Right cardiac atrium (tissue), 5 donors: ENCODE measurements at regions not wholly inside any gene's neighbourhood (a gene's known extent, or its start where the extent isn't known, plus 50 kb on each side); places are given as distances from the start of the nearest gene placed in this dataset.

Experiments
- ATAC-seq, 2 donors: fragments of 200-7000 bp; cut with Tn5 transposase; one replicate each; pipeline versions ENCODE4 v1.8.0 to v1.9.1; 2020; ENCODE audit warnings: moderate library complexity in 2 of 2, mild to moderate bottlenecking in 1 of 2
- DNase-seq, 3 donors: peaks; one replicate each; pipeline ENCODE4 v3.0.0-alpha.2; 2020
- H3K27ac ChIP-seq: one replicate; pipeline ENCODE4 v1.5.1; 2013; ENCODE audit warnings: mild to moderate bottlenecking, low read length, control low read depth, moderate library complexity
- H3K27me3 ChIP-seq: one replicate; pipeline ENCODE4 v1.6.1; 2013; ENCODE audit not compliant: control insufficient read depth, insufficient read depth
- H3K4me1 ChIP-seq: one replicate; pipeline ENCODE4 v1.6.1; 2013; ENCODE audit warnings: low read length; ENCODE audit not compliant: control insufficient read depth, insufficient read depth
- H3K4me3 ChIP-seq: one replicate; pipeline ENCODE4 v1.5.1; 2013; ENCODE audit warnings: low read length, control low read depth
- H3K9me3 ChIP-seq: one replicate; pipeline ENCODE4 v1.6.1; 2013; ENCODE audit warnings: low read length; ENCODE audit not compliant: control insufficient read depth
- WGBS: extraction: QIAGEN DNeasy Blood & Tissue Kit; methylation state at CpG from one replicate; pipeline ENCODE4 v1.1.7; 2013; 5-methylcytosine and 5-hydroxymethylcytosine counted together
- intact Hi-C, 4 donors: fragments of 100-400 bp; cut with DNase I; formaldehyde crosslinking; loops; one replicate each; pipeline versions ENCODE4 v1.11.0 to v1.14.0; 2022 to 2023
- donor health status: healthy with polysubstance abuse.
- donor health status: DM: no; HTN: yes; CAD: no.
- donor health status: DM: no; HTN: no; CAD: no.
- donor health status: DM: no; HTN: yes; CAD: no; lungs with severe emphysema.
- donor health status: DM: yes; HTN: yes; CAD: no.

DNA sequence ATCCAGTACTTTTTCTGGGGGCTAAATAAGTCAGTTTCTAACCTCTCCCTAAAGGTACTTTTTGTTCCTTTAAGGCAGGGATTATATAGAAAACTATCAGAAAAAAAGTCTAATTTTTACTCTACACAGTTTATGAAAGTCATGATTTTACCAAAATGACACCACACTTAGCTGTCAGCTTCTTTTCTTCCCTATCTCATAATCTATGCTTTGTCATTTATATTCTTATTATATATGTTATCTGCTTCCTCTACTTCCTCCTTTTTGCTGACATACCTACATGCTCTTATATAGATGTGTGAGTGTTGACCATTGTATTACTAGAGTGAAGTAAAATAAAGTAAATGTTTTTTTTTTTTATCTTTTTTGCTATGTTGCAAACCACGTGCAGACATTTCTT lies 203.9 kb upstream of the CHRM2 start:
- Histone ChIP-seq H3K4me1 (no peaks in the 10 kb centered on the region), H3K4me3 (no peak overlapping the region), H3K27ac (no peak overlapping the region), H3K27me3 (no peaks in the 10 kb centered on the region), H3K9me3 (no peaks in the 10 kb centered on the region)
- intact Hi-C loops = no loop called here
- ATAC-seq (no peak), DNase-seq (no peak)
- 38% methylated on average over 1 of the region's 1 CpG for WGBS

DNA sequence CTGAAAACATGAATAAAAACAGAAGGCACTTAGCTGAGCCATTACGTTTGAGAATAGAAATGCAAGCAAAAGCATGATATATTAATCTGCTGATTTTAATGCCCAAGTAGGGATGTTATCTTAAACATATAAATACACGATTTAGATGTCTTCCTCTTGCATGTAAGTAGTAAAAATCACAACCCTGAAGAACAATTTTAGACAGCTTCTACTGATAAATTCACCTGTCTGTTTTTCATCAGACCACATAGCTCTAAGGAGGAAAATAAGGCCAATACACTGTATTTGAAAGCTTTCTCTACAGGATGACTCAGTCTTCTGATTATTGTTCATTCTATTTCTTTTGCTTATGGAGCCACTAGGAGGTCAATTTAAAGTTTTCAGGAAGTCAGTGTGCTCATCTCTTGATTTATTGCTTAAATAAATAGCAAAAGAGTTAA lies 210.9 kb upstream of the CHRM2 start:
- Histone ChIP-seq H3K4me3 (no peak overlapping the region), H3K4me1 (no peaks in the 10 kb centered on the region), H3K27ac (no peak overlapping the region), H3K9me3 (no peaks in the 10 kb centered on the region), H3K27me3 (no peaks in the 10 kb centered on the region)
- DNase-seq (no peak), ATAC-seq (no peak)
- intact Hi-C loops = no loop called here
- WGBS = 49% methylated on average over 2 of the region's 2 CpGs

DNA sequence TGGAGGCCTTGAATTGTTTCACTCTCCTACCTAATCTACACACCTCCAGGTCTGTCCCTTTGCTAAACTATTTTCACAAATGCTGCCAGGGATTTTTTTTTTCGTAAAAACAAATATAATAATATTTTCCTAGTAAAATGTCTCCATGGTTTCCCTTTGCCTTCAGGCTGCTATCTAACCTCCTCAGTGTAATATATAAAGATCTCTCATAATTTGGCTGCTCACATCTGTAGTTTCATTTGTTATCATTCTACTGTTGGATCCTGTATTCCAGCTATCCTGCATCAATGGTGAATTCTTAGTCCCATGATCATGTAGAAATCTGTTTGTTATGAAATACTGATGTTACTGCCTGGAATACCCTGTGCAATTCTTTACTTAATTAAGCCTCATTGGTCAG lies 211.9 kb upstream of the CHRM2 start:
- Histone ChIP-seq H3K4me1 (no peaks in the 10 kb centered on the region), H3K27me3 (no peaks in the 10 kb centered on the region), H3K4me3 (no peak overlapping the region), H3K9me3 (no peaks in the 10 kb centered on the region), H3K27ac (no peak overlapping the region)
- DNase-seq (no peak), ATAC-seq (no peak)
- intact Hi-C loops = no loop called here
- 93% methylated on average over 1 of the region's 1 CpG for WGBS

- intact Hi-C loops = no loop called here
- Histone ChIP-seq H3K9me3 (no peaks in the 10 kb centered on the region), H3K27ac (no peak overlapping the region), H3K4me3 (no peak overlapping the region), H3K4me1 (no peaks in the 10 kb centered on the region), H3K27me3 (no peaks in the 10 kb centered on the region)
- DNase-seq (no peak), ATAC-seq (no peak)
Measured at GRCh38 chr7:136655414-136655813, 213.0 kb upstream of the CHRM2 start.

DNA sequence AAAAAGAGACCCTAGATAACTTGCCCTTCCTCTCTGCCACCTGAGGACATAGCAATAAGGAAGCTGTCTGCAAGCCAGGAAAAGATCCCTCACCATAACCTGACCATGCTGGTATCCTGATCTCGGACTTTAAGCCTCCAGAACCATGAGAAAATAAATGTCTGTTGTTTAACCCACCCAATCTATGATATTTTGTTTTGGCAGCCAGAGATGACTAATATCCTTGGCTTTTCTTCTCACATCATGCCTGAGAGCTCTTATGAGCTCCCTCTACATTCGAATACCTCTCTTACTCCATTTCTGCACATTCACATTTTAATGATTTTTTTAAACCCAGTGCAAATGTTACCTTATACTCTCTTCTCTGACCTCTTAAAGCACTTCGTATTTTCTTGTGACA lies 214.0 kb upstream of the CHRM2 start:
- Histone ChIP-seq H3K27ac (no peak overlapping the region), H3K27me3 (no peaks in the 10 kb centered on the region), H3K9me3 (no peaks in the 10 kb centered on the region), H3K4me3 (no peak overlapping the region), H3K4me1 (no peaks in the 10 kb centered on the region)
- ATAC-seq (no peak), DNase-seq (no peak)
- intact Hi-C loops = no loop called here
- WGBS = 81% methylated on average over 3 of the region's 3 CpGs

DNA sequence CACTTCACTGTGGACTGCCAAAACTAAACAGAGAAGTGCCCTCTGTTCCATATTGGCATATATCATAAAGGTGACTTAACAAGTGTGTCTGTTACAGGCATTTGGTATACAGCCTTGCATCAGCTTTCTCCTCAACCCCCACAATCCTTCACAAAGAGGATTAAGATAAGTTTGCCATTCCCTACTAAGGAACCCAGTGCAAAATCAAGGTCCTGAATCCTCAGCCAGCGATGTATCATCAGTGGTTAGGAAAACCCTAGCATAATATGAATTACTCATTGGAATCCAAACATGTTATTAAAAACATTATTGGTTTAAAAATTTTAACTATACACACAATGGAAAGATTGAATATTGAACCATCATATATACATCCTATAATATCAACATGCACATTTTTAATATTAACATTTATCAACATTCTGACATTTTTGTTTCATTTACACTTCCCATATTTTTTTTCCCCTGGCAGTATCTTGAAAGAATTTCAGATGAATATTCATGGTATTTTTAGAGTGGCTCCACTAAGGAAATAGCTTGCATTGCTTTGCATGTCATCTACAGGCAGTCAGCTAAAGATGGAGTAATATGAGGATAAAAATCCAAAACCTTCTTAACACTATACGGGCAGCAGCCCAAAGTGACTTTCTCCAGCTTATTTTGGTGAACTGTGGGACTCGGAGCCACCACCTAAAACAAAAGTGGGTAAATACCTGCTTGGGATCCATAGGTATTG lies 215.6 kb upstream of the CHRM2 start:
- H3K27me3 ChIP-seq = no peaks in the 10 kb centered on the region
- H3K9me3 ChIP-seq = no peaks in the 10 kb centered on the region
- no peak overlapping the region for H3K4me3 ChIP-seq
- no peak overlapping the region for H3K27ac ChIP-seq
- intact Hi-C loops = no loop called here
- WGBS = 85% methylated on average over 3 of the region's 3 CpGs
- no peak for ATAC-seq
- no peaks in the 10 kb centered on the region for H3K4me1 ChIP-seq
- DNase-seq = no peak

DNA sequence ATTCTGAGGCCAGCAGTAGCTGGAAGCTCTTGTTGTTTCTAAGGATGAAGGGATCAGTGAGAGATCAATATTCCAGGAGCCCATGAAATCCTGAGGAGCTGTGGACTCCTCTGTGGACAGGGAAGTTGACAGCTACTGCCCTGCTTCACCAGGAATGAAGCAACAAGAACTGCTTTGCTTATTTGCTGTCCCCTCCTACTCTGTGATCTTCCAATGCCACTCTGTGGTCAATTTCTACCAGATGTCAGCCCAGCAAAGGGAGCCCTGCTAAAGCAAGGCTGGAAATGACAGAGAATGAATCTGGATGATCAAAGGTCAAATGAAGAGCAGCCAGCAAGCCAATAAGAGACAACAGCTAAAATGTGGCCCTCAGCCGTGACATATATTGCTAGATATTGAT lies 227.5 kb upstream of the CHRM2 start:
- H3K4me1 ChIP-seq = no peaks in the 10 kb centered on the region
- intact Hi-C loops = no loop called here
- no peaks in the 10 kb centered on the region for H3K9me3 ChIP-seq
- no peak overlapping the region for H3K27ac ChIP-seq
- H3K4me3 ChIP-seq = no peak overlapping the region
- H3K27me3 ChIP-seq = no peaks in the 10 kb centered on the region
- ATAC-seq = no peak
- DNase-seq = no peak
- 80% methylated on average over 1 of the region's 1 CpG for WGBS

DNA sequence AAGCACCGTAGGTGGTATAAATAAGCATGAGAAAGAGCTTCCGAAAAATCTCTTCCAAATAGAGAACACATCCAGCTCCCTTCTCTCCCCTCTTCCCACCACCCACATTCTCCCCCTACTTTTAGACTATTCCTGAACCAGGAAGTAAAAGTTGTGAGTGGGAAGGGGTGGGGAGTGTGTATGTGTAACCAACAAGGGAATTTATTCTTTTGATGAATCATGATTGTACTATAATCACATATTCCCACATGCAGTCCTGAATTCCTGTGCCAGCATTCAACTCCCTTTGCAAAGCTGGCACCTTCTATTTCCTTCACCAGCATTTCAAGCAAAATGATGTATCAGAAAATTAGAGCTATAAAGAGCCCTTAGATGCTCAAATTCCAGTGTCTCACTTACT lies 230.6 kb upstream of the CHRM2 start:
- Histone ChIP-seq H3K4me3 (no peak overlapping the region), H3K9me3 (no peaks in the 10 kb centered on the region), H3K4me1 (no peaks in the 10 kb centered on the region), H3K27me3 (no peaks in the 10 kb centered on the region), H3K27ac (no peak overlapping the region)
- WGBS = 67% methylated on average over 2 of the region's 2 CpGs
- intact Hi-C loops = no loop called here
- DNase-seq = no peak
- no peak for ATAC-seq

DNA sequence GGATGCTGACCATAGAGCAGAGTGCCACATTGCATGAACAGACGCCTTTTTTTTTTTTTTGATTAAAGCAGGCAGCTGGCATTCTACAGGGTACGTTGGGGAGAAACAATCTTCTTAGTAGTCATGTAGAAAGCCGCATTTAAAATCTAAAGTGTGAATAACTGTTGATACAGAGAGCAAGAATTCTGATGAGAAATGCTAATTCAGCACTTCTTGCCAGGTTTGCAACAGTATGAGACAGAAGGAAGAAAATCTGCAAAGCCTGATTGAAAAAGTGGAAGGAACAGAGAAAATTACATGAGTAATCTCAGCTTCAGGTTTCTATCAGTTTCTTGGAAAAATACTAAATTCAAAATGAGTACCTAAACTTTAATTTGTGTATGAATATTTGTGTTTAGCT lies 232.7 kb upstream of the CHRM2 start:
- no peak overlapping the region for H3K27ac ChIP-seq
- H3K4me1 ChIP-seq = no peaks in the 10 kb centered on the region
- intact Hi-C loops = no loop called here
- 51% methylated on average over 3 of the region's 3 CpGs for WGBS
- H3K4me3 ChIP-seq = no peak overlapping the region
- H3K9me3 ChIP-seq = no peaks in the 10 kb centered on the region
- no peaks in the 10 kb centered on the region for H3K27me3 ChIP-seq
- no peak for DNase-seq
- ATAC-seq = no peak

GRCh38 chr7:136618818-136619217 lies 249.6 kb upstream of the CHRM2 start:
- Histone ChIP-seq H3K4me3 (no peak overlapping the region), H3K9me3 (no peaks in the 10 kb centered on the region), H3K27ac (no peak overlapping the region), H3K27me3 (no peaks in the 10 kb centered on the region), H3K4me1 (no peaks in the 10 kb centered on the region)
- intact Hi-C loops = no loop called here
- ATAC-seq = no peak
- no peak for DNase-seq

DNA sequence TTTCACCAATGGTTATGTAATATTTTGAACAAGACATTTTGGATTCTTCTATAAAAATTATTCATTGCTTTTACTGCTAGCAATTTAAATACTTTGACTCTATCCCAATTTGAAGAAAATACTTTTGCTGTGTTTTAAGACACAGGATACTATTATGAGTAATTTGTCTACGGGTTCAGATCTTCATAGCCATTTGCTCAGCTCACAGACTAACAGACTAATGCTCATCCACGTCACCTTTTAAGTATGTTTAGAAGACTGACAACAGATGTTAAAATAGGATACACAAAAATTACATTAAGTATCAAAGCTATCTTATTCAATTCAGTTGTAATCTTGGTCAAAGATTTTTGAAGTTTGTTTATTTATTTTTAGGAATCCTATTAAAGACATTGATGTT lies 251.3 kb upstream of the CHRM2 start:
- WGBS = 76% methylated on average over 2 of the region's 2 CpGs
- DNase-seq (no peak), ATAC-seq (no peak)
- Histone ChIP-seq H3K4me3 (no peak overlapping the region), H3K4me1 (no peaks in the 10 kb centered on the region), H3K9me3 (no peaks in the 10 kb centered on the region), H3K27me3 (no peaks in the 10 kb centered on the region), H3K27ac (no peak overlapping the region)
- intact Hi-C loops = no loop called here
